Uterus (tissue), 2 donors: ENCODE measurements at regions not wholly inside any gene's neighbourhood (a gene's known extent, or its start where the extent isn't known, plus 50 kb on each side); places are given as distances from the start of the nearest gene placed in this dataset.

Experiments used
- CTCF ChIP-seq, 4 experiments: fragments of 200-600 bp in 2 of 4; fragments of 450-650 bp in 2 of 4; sonication (generic) in 2 of 4; IDR thresholded peaks; one replicate each; pipeline ENCODE4 v1.5.1; 2016 to 2019; ENCODE audit warnings: antibody characterized with exemption in 4 of 4, mild to moderate bottlenecking in 2 of 4, moderate library complexity in 1 of 4
- POLR2A ChIP-seq, 2 donors: fragments of 450-650 bp; IDR thresholded peaks; one replicate each; pipeline ENCODE4 v1.6.1; 2016; ENCODE audit warnings: antibody characterized with exemption in 2 of 2, mild to moderate bottlenecking in 1 of 2, moderate library complexity in 1 of 2

DNA sequence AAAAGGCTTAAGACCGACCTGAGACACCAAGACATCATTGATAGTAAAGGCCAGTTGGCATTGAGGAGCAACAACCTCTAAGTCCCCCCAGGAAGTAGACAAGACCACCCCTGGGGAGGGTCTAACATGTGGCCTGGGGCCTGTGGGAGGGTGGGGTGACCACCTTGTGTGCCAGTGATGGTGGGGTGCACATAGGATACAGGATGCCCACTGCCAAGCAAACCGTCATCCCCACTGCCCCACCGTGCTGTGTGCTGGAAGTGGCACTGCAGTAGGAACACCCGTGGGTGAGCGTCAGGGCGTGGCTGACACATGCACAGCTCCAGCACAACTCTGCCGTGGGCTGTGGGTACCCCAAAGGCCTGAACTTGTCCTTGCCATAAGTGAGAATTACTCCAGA lies 84.3 kb upstream of the LGALSL start:
- TF ChIP-seq CTCF (IDR thresholded peaks at IDR 0.05) (no peak), POLR2A (IDR thresholded peaks at IDR 0.05) (no peak)
